SH-SY5Y (cell line): ENCODE measurements at regions not wholly inside any gene's neighbourhood (a gene's known extent, or its start where the extent isn't known, plus 50 kb on each side); places are given as distances from the start of the nearest gene placed in this dataset.

Source experiments
- GATA2 ChIP-seq: IDR thresholded peaks from 2 replicates; pipeline ENCODE4 v1.6.1; 2011; ENCODE audit warnings: mild to moderate bottlenecking, low read depth, low read length
- GATA3 ChIP-seq: IDR thresholded peaks from 2 replicates; pipeline ENCODE4 v1.6.1; 2011; ENCODE audit warnings: low read depth, mild to moderate bottlenecking, low read length, moderate library complexity

DNA sequence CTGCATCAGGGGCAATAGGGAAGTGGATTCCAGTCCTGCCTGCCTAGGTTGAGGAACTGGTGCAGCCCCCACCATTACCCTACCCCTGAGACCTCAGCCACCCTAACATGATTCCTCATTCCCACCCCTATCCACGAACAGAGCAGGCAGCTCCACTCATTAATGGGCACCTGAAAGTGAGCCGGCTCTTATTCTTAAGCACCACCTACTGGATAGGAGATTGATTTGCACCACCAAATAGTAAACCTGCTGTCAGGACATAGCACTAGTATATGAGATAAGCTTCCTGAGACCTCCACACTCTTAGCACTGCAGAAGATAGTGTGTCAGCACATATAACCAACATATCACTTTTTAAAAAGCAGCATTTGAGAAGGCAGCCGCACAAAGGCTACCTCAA is 573.2 kb downstream of the SOX5 start:
- TF ChIP-seq GATA3 (no peak), GATA2 (no peak)
